Activated CD4-positive, alpha-beta T cell treated with anti-CD3 and anti-CD28 coated beads, Interleukin-2, amount 50 U/mL, for 24 hours (primary cell): ENCODE measurements at regions not wholly inside any gene's neighbourhood (a gene's known extent, or its start where the extent isn't known, plus 50 kb on each side); places are given as distances from the start of the nearest gene placed in this dataset.
"Not testable (repeated sequence)": the region's sequence is repeated elsewhere in the genome, so short reads cannot be mapped to it uniquely, and the experiment has no call there.

Source experiments
- DNase-seq, 2 donors: peaks; one replicate each; pipeline ENCODE4 v3.0.0-alpha.2; 2020; ENCODE audit warnings: low read depth in 1 of 2, low spot score in 1 of 2

DNA sequence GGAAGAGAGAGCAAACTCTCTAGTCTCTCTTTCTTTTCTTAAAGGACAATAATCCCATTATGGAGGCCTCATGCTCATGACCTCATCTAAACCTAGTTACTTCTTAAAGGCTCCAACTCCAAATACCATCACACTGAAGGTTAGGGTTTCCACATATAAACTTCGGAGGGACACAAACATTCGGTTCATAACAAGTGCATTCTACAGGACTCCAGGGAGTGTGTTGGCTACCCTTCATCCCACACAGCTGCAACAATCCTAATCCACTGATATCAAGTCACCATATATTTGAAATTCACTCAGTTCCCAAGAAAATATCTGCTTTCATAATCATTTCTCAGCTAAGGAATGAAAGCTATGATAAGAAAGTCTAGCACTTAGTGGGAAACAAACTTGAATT lies 265.9 kb upstream of the PLEKHG7 start:
- DNase-seq: no peak

DNA sequence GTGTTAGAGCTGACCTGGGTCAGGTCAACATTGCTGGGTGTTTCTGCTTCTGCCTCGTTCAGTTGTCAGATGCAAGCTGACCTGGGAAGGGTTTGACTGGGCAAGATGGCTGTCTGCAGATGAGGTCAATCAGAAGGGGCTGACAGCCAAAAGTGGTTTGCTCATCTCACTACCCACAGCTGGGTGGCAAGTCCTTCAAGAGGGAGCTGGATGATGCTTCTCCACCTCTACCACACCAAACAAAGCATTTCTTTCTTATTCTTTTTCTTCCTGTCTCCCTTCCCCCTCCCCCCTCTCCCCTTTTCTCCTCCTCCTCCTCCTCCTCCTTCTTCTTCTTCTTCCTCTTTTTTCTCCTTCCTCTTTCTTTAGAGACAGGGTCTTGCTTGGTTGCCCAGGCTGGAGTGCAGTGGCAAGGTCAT lies 268.2 kb upstream of the PLEKHG7 start:
- no peak for DNase-seq

GRCh38 chr12:92432724-92433441 lies 269.9 kb upstream of the PLEKHG7 start:
- no peak for DNase-seq

DNA sequence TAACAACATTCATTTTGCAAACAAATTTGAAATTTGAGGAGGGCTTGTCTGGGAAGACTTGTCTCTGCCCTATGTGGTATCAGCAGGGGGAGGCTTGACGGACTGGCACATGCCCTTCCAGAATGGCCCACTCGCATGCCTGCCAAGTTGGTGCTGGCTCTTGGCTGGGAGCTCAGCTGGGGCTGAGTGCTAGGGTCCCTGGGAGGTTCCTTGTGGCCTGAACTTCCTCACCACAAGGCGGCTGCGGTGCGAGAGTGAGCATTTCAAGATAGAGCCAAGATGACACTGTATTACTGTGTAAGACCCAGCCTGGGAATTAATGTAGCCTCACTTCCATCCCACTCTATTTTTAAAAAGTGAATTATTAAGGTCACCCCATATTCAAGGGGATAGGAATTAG lies 271.6 kb upstream of the PLEKHG7 start:
- no peak for DNase-seq

DNA sequence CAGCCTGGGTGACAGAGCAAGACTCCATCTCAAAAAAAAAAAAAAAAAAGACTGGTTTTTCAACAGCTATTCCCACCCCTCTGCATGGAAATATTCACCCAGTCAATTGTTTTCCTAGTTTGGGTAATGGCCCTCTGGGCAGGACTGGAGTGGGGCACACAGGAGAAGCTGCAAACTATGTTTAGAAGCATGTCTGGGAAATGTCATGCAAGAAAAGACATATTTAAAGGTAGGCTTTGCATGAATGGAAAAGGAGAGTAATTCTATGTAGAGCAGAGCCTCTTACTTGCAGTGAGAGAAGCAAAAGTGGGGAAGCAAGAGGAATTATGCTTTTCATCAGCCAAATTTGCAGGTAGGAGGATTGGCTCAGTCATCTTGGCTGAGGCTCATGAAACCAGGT lies 276.5 kb upstream of the PLEKHG7 start:
- no peak for DNase-seq

DNA sequence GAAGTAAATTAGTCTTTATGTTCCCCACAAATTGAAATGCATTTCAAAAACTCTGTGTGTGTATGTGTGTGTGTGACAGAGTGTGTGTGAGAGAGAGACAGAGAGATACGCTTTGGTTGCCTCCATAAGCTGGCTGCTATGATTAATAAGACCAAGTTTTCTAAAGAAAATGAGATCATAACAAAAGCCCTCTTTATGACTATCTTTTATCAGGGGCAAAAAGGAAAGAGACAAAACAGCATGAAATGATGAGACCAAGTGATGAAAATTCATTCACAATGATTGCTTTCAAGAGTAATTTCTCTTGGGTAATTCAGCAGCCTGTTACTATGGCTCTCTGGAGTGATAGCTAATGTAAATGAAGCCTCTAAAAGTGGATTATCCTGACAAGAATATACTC lies 277.6 kb upstream of the PLEKHG7 start:
- DNase-seq: no peak

DNA sequence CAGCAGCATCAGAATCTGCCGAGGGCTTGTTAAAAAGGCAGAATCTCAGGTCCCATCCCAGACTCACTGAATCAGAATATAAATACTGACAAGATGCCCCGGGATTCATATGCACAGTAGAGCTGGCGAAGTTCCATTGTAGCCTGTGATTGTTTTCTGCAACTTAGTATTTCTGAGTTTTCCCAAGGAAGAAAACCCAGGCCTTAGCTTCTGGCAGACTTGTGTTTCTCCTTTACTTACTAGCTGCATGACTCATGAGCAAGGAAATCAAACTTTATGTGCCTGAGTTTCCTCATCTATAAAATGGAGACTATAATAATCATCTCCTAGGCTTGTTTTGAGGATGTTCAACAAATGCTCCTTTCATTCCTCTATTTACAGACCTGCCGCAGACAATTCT lies 278.5 kb upstream of the PLEKHG7 start:
- no peak for DNase-seq

DNA sequence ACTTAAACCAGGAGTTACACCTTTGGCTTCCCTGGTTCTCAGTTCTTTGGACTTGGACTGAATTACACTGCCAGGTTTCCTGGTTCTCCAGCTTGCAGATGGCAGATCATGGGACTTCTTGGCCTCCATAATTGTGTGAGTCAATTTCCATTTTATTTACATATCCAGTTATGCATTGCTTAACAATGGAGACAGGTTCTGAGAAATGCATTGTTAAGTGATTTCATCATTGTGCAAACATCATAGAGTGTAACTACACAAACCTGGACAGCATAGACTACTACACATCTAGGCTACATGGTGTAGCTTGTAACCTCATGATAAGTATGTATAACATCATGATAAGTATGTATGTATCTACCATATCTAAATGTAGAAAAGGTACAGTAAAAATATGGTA lies 276.1 kb upstream of the BTG1 start:
- no peak for DNase-seq

DNA sequence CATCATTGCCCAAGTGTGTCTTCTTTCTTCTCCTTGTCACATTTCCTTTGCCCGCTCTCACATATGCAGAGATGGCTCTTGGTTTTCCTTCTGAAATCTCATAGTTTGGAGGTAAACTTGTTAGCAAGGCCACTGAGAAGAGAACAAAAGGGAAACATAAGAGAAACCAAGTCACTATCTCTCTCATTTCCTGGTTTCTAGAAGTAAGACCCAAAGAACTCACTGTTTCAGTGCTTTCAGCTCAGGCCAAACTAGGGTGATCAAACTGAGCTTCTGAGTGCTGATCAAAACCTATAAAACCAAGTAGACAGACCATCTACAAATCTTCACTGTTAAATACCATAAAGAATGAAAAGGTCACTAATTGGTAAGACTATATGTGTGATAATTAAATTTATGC lies 275.4 kb upstream of the BTG1 start:
- DNase-seq: no peak

- DNase-seq: no peak
These were observed 273.6 kb upstream of the BTG1 start for GRCh38 chr12:92419201-92419600.

GRCh38 chr12:92418381-92418780 lies 272.7 kb upstream of the BTG1 start:
- no peak for DNase-seq

- no peak for DNase-seq
These were observed 271.7 kb upstream of the BTG1 start for GRCh38 chr12:92417373-92417772.

DNA sequence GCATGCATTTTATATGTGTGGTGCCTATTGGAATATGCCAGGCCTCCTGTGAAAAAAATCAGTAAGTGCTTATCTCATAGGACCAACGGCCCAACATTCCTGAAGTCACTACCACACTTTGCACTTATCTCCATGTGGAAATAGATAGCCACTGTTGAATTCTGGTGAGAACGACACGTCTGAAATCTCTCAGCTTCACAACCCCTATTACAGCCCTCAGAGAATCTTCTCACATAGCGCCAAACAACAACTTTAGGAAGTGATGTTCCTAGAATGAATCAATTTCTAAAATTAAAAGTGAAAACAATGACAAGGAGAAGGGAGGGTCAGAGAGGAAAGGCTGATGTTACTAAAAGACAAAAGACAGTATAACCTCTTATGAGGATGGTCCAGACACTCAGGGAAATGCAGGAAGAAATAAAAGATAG lies 270.8 kb upstream of the BTG1 start:
- no peak for DNase-seq

DNA sequence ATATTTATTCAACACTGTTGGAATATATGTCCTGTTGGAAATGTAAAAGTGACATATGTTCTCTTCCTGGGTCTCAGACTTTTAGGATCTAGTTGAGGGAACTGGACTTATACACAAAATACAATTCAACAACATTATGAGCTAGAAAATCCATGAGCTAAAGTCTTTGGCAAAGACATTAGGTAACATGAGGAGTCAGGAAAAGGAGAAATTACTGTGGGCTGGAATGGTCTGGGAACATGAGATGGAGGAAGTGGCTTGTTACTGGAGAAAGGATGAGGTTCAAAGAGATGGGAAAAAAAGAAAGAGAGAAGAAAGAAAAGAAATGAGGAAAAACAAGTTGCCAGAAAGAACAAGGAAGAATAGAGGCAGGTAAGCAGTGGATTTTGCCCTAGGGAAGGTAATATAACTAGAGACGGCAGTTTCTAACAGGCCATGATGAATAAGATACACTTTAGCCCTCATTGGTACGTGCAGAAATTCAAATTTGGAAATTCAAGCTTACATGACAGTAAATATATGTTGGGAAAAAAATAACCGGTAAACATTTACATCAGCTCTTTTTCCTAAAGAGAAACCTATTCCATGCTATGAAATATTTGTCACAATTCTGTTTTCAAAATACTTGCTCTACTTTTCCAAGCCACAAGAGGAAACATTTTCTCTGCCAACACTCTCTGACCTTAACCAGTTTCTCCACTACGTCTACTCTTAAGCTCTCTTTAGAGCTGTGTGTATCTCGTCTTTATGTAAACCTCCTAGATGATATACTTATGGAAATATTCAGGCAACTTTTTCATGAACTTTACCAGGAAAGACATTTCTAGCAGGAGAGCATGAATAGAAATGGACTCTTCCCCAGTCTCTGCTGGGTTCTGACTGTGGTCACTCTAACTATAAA lies 268.8 kb upstream of the BTG1 start:
- DNase-seq: no peak

- DNase-seq: no peak
These were observed 267.6 kb upstream of the BTG1 start for GRCh38 chr12:92413286-92413685.

- DNase-seq: no peak
These were observed 267.2 kb upstream of the BTG1 start for GRCh38 chr12:92412856-92413255.

GRCh38 chr12:92411687-92412086 lies 266.0 kb upstream of the BTG1 start:
- DNase-seq: no peak

- DNase-seq: no peak
These were observed 262.6 kb upstream of the BTG1 start for GRCh38 chr12:92408072-92408900.

GRCh38 chr12:92406404-92407070 lies 260.9 kb upstream of the BTG1 start:
- DNase-seq: not testable (repeated sequence)

DNA sequence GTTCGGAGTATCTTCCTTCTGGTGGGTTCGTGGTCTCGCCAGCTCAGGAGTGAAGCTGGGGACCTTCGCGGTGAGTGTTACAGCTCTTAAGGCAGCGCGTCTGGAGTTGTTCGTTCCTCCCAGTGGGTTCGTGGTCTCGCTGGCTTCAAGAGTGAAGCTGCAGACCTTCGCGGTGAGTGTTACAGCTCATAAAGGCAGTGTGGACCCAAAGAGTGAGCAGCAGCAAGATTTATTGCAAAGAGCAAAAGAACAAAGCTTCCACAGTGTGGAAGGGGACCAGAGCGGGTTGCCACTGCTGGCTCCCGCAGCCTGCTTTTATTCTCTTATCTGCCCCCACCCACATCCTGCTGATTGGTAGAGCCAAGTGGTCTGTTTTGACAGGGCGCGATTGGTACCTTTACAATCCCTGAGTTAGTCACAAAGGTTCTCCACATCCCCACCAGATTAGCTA lies 260.2 kb upstream of the BTG1 start:
- DNase-seq: not testable (repeated sequence)

DNA sequence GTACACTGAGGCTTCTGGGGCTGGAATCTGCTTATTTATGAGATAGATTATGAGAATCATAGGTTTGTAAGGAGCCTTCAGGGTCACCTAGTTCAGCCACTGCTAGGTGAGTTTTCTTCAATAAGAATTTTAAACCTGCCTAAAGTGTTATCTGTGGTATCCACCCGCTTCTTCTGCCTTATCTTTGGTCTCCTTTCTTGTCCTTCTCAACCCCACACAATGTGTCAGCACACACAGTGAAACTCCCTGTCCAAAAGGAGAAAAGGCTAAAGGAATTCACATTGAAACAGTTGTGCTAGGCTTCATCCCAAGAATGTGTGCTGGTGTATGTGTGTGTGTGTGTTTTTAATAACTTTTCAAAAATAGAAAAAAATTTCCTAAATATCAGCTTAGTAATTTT lies 259.3 kb upstream of the BTG1 start:
- no peak for DNase-seq
